NOMO-1 treated with dmso at 0.1 percent for 144 hours (cell line): ENCODE measurements at regions not wholly inside any gene's neighbourhood (a gene's known extent, or its start where the extent isn't known, plus 50 kb on each side); places are given as distances from the start of the nearest gene placed in this dataset.

Source experiments
- DNase-seq: peaks from one replicate; lab custom pipeline; 2025; ENCODE audit not compliant: unreplicated experiment; lab: John Stamatoyannopoulos, UW

DNA sequence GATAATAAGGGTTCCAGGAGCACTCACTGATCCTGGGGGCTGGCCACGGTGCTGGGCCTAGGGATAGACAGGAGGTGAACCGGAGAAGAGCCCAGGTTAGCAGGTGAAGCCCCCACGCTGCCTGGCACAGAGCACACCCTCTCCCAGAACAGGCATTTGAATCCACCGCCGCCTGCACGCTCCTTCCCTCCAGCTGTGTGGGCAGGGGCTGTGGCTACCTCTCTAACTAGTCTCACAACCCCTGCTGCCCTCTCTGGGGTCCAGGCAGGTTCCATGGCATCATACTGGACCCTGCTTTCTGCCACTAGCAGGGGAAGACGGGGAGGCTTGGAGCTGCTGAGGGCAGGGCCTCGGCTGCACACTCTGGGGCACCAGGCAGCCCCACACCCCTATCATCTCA is 358.0 kb downstream of the CTTN start:
- DNase-seq, result no peak

DNA sequence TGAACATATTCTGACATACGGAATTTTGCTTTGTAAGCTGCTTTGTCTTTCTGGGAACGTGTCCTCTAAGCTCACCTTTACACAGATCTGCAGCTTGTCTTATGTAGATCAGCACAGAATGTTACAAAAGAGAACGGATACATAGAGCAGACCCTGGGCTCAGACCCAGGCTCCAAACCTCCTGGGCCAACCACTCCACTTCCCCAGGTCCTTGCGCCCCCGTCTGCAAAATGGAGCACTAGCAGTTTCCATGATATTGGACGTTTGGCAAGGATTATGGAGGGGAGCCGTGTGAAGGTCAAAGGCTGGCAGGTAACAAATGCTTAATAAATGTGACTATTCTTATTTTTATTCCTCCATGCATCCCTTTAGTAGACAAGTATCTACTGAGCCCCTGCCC is 358.4 kb downstream of the CTTN start:
- DNase-seq, result no peak

DNA sequence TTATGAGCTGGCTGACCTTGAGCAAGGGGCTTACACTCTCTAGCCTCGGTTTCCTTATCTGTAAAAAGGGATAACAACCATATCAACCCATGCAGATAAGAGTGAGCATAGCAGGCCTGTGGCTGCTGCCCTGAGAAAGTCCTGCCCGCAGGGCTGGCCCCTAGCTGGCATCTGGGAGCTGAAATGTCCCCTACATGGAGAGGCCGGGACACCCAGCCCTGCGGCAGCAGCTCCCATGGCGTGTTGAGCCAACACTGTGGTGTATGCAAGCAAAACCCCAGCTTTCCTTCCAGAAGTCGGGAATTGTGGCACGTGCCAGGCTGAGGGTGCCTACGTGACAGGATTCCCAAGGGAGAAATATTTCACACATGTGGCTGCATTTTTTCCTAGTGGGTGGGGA is 358.9 kb downstream of the CTTN start:
- DNase-seq, result no peak

DNA sequence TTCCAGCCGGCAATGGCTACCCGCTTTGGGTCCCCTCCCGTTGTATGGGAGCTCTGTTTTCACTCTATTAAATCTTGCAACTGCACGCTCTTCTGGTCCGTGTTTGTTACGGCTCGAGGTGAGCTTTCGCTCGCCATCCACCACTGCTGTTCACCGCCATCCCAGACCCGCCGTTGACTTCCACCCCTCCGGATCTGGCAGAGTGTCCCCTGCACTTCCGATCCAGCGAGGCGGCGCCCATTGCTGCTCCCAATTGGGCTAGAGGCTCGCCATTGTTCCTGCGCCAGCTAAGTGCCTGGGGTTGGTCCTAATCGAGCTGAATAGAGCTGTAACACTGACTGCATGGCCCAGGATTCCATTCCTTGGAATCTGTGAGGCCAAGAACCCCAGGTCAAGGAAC is 359.9 kb downstream of the CTTN start:
- no peak for DNase-seq

DNA sequence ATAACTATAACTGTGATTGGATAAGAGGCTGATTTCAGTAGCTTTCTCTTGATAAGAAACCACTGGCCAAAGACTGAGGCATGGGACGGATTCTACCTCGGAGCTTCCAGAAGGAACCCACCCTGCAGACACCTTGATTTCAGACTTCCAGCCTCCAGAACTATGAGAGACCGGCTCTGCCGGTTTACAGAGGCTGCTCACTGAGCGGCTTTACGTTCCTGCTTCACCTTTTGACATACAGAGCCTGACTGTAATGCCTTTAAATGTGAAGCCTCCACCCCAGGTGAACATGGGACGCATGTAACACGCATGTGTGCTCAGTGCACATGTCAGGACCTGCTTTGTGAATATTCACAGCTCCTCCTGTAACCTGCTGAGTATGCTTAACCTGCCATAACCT is 361.5 kb downstream of the CTTN start:
- no peak for DNase-seq

DNA sequence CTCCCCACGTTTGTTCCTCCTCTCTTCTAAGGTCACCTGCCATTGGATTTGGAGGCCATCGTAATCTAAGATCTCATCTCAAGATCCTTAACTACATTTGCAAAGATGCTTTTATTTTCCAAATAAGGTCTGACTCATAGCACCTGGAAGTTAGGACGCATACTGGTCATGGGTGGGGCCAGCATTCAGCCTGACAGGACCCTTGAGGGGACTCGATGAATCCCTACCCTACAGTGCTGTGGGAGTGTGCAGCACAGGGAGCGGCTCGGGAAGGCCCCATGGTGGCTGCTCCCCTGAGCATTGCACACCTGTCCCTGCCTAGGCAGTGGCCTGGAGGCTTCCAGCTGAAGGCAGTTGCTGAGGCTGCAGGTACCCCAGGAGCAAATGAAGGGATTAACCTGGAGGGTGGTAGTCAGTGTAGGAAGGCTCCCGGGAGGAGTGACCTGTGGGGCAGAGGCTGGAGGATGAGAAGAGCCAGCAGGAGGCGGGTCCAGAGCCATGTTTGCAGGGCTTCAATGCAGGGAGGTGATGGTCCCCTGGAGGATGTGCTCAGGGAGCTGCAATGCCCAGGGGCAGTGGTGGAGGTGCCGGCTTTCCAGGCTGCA is 362.2 kb downstream of the CTTN start:
- DNase-seq, result no peak

DNA sequence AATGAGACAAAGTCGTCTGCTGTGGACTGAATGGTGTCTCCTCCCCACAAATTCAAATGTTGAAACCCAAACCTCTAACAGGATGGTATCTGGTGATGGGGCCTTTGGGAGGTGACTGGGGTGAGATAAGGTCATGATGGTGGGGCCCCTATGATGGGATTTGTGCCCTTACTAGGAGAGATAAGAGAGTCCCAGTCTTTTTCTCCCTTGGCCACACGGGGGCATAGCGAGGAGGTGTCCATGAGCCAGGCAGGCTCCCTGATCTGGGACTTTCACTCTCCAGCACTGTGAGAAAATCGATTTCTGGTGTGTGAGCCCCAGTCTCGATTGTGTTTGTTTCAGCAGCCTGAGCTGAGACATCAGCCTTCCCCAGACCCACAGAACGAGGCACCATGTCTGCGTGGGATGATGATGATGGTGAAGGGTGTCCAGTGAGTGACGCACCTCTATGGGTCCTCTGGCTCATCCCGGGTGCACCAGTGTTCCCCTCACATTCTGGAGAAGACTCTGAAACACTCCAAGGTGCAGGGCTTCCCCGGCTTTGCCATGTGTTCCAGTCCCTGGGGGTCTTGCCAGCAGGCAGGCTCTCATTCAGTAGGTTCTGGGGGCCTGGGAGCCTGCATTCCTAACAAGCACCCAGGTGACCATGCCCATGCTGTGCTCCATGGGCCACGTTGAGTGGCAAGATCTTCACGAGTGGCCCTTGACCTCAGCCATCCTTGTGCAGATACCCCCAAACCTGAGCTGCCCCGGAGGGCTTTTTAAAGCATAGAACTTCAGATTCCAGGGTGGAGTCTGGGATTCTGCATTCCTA is 363.0 kb downstream of the CTTN start:
- no peak for DNase-seq

DNA sequence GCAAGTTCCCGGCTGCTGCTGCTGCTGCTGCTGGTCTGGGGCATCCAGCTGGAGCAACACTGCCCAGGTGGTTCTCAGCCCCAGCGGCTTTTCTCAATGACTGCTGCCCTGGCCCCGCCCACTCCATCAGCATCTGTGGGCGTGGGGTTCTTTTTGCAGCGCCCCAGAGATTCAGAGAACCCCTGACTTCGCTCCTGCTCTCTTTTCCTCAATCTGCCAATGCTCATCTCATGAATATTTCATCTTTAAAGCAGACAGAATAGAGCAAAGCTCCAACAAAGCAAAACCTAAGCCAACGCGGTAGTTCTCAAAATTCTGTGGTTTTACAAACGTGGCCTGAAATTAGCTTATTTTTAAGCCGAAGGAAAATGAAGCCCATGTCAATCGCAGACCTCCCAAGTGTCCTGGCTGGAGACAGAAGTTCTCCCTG is 363.6 kb downstream of the CTTN start:
- DNase-seq, result no peak

DNA sequence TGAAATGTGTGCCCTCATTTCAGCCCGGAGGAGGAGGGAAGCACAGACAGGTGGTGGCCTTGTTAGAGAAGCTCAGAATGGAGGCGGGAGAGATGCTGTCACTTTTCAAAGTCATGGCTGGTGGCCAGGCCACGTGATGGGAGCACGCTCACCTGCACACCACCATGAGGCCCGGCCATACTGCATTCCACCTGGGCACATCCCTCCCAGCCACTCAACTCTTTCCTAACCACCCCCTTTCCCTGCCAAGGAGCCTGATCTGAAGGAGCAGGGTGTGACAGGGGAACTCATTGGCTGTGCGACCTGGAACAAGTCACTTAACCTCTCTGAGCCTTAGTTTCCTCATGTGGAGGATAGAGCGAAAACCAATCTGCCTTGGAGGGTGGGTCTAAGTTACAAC is 364.5 kb downstream of the CTTN start:
- DNase-seq, result no peak

DNA sequence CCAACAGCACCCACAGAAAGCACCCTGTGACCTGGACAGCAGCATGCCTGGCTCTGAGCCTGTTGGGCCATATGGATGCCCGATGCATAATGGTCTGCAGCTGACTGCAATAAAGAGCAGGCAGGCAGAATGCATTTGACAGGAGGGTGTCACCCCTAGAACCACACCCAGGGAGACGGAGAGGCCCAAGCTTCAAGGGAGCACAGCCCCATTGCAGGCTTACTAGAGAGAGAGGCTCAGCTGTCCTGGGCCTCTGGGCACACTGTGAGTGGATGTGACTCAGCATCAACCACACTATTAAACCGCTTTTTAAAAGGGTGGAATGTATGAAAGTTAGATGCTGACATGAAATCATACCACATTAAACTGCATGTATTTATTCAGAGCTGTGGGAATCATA is 365.3 kb downstream of the CTTN start:
- no peak for DNase-seq

DNA sequence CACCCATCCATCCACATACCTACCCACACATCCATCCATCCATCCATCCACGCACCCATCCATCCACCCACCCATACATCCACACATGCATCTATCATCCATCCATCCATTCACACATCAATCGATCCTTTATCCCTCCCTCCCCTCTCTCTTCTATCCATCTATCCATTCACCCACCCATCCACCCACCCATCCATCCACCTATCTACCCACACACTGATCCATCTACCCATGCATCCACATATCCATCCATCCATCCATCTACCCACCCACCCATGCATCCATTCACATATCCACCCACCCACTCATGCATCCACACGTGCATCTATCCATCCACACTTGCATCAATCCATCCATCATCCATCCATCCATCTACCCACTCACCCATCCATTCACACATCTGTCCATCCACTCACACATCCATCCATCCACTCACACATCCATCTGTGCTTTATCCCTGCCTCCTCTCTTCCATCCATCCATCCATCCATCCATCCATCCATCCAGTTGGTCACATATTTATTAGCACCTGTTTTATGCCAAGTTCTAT is 366.1 kb downstream of the CTTN start:
- DNase-seq, result no peak

DNA sequence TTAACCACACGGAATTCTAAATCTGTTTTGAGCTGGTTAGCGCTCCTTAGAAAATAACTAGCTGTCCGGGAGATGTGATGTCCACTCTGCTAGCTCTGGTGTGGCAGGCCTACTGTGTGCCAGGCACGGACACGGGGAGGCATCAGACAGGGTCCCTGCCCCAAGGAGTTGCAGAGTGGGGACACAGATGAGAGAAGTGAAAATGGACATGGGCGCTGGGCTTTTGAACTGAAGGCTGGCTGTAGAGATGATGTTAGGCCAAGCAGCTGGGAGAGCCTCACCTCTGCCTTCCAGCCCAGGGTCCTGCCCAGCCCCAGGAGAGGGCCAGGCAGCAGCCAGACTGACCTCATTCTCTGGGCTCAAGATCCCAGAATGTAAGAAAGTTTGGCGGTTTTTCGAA is 368.6 kb downstream of the CTTN start:
- DNase-seq, result no peak

DNA sequence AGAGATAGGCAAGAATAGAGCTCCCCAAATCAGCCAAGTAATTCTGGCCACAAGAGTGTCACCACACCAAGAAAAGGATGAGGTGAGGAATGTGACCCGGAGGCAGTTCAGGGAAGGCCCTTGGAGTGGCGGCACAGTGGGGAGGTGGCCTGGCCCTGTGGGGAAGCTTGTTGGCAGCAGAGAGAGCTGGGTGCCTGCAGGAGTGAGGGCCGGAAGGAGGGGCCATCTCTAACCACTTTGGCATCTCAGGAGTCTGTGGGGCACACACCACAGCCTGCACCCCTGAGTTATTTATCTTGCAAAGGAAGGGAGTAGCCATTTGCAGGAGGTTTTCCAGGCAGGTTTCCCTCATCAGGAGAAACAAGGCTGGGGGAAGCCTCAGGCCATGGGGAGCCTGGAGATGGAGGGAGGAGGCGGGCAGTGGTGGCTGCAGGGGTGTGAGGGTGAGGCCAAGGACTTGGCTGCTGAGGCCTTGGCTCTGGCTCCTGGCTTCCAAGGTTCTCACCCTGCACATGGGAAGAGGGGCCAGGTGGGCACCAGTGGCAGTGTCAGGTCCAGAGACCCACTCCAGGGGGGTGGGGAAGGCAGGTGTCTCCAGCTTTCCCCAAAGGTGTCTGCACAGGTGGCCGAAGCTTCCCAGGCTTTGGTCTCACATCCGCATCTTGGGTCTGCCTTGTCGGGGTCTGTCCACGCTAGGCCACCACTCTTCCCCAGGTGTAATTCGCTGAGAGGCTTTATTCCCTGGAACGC is 370.2 kb downstream of the CTTN start:
- no peak for DNase-seq

DNA sequence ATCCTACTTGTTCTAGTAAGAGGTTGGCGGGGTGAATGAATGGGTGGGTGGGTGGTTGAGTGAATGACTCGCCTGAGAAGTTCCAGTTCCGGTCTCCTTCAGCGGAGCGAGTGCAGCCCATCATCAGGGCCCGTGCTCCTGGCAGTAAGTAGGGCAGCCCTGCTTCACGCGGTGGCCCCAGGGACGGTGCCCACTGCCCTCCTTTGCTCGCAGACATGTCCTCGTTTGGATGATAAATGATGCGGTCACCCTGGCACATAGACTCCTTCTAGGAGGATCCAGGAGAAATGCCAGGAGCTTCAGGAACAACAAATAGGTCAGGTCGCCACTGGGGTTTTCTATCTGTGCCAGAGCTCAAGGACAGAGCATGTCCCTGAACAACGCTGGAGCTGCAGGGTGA is 370.8 kb downstream of the CTTN start:
- no peak for DNase-seq

DNA sequence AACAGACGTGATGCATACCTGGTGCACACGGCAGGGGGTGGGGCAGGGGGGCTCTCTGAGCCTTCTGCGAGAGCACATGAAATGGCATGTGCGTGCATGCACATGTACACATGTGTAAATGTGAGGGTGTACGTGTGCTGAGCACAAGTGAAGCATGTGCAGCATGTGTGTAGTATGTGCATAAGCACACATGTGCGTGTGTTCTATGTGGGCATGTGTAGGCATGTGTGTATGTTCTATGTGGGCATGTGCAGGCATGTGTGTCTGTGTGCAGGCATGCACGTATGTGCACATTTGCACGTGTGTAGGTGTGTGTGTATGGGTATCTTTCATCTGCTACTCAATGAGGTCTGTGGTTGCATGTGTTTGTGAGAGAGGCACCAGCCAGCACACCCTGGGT is 371.2 kb downstream of the CTTN start:
- no peak for DNase-seq

DNA sequence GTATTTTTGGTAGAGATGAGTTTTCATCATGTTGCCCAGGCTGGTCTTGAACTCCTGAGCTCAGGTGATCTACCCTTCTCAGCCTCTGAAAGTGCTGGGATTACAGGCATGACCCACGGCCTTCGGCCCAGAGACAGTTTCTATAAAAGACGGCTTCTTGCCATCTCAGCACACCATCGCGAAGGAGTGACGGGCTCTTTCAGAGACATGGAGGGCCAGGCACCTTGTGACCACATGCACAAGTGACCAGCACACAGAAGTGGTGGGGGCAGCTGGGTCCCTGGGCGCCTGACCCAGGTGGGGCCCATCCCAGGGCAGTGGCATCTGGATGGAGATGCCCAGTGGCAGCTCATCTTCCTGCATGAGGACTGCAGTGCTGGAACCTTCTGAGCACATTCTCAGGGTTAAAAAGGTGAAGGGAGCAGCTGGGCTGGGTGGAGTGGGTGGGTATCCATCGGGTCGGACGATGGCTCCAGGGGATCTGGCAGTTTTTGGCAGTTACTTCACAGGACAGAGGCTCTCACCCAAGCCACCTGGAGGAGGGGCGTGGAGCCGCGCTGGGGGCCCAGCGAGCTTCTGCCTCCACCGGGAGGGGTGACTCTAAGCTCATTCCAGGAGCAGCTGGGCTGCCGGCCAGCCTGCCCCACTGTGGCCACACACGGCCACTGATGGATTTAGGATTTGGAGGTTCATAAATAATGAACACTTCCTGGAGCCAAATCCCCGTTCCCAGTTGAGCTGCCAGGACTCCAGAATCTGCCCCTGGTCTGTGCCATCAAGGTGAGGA is 373.0 kb downstream of the CTTN start:
- no peak for DNase-seq

DNA sequence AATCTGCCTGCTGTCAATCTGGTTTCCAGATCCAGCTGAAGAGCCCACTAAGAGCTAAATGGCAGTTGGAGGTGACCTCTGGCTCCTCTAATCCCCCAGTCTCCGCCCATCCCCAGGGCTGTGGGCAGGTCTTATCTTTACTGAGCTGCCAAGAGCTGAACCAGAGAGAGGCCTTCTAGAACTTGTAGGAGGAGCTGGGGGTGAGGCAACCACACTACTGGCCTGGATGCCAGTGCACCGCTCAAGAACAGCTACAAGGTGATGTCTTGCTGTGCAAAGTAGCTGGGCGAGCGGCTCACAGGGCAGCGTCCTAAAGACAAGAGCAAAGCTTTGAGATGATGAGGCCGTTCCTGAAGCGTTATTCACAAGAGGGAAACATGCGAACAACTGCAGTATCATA is 374.6 kb downstream of the CTTN start:
- no peak for DNase-seq

DNA sequence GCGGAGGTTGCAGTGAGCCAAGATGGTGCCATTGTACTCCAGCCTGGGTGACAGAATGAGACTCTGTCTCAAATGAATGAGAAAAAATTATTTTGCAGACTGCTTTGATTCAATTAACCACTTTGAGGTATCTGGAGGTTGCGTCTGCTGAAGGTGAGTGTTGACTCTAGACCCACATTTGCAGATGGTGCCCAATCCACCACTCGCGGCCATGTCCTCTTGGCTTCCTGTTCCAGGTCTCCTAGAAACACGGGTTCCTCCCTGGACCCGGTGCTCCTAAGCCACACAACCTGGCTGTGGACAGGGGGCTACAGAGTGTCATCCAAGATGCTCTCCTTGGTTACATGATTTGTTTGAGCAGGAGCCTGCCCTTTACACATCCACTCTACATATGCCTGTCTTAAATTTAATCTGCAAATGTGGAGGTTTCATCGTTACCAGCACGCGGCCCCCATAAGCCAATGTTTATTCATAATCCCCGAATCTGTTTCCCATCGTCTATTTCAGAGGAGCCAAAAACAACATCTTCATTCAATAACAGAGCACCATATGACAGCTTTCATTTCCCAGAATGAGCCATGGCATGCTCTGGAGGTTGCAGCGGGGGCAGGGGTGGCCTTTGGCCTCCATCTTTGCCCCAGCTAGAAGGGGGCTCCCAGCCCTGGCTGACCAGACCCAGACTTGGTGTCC is 377.2 kb downstream of the CTTN start:
- DNase-seq, result no peak

DNA sequence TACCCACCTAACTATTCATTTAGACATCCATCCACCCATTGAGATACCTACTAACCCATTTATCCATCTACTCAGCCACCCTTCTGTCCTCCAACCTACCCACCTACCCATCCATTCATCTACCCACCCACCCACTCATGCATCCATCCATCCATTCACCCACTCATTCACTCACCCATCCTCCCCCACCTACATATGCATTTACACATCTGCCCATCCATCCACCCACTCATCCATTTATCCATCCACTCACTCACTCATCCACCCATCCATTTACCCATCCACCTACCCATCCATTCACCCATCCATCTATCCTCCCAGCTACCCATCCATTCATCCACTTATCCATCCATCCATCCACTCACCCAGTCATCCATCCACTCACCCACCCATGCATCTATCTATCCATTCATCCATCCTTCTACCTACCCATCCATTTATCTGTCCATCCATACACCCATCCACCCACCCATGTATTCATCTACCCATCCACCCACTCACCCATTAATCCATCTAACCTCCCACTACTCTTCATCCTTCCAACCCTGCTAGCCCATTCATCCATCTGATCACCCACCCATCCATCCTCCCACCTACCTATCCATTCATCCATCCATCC is 378.7 kb downstream of the CTTN start:
- DNase-seq, result no peak

DNA sequence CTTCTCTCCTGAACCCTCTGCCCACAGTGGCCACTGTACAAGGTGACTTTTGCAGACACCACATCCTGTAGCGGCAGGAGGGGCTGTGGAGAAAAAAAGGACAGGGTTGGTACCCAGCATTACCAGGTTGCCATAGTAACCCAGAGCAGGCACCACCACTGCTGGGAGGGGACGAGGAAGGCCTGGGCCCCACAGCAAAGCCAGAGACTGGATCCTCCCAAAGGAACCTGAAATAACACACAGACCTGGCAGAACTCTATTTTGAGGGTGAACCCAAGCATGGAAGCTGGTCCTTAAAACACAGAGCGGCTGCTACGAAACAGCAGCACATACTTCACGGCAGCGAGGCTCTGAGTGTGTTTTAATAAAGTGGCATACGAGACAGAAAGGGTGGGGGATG is 380.6 kb downstream of the CTTN start:
- no peak for DNase-seq
